CD14-positive monocyte (primary cell): ENCODE measurements at regions not wholly inside any gene's neighbourhood (a gene's known extent, or its start where the extent isn't known, plus 50 kb on each side); places are given as distances from the start of the nearest gene placed in this dataset.
"Not testable (repeated sequence)": the region's sequence is repeated elsewhere in the genome, so short reads cannot be mapped to it uniquely, and the experiment has no call there.

Experiments used
- DNase-seq, 3 donors: peaks; one replicate each; pipeline ENCODE4 v3.0.0-alpha.2; 2011 to 2022
- H2AFZ ChIP-seq: 2 replicates; pipeline ENCODE4 v1.6.0; 2012; ENCODE audit warnings: mild to moderate bottlenecking, low read depth, low read length, inconsistent platforms; ENCODE audit not compliant: insufficient read depth, poor library complexity, severe bottlenecking
- H3K27ac ChIP-seq, 2 donors: 1 replicate in 1 of 2; 2 replicates in 1 of 2; pipeline ENCODE4 v1.5.1; 2012 to 2013; ENCODE audit warnings: low read length in 2 of 2, control low read depth in 1 of 2, inconsistent platforms in 1 of 2, low read depth in 1 of 2, mild to moderate bottlenecking in 1 of 2
- H3K27me3 ChIP-seq, 2 donors: one replicate each; pipeline versions ENCODE4 v1.6.0 to v1.6.1; 2011 to 2013; ENCODE audit warnings: low read length in 2 of 2; ENCODE audit not compliant: control insufficient read depth in 2 of 2, insufficient read depth in 2 of 2
- H3K36me3 ChIP-seq, 2 donors: replicated peaks in 1 of 2; 1 replicate in 1 of 2; 2 replicates in 1 of 2; pipeline versions ENCODE4 v1.5.1 to v1.6.1; 2012 to 2013; ENCODE audit warnings: low read length in 2 of 2, control low read depth in 1 of 2, inconsistent platforms in 1 of 2, mild to moderate bottlenecking in 1 of 2; ENCODE audit not compliant: insufficient read depth in 2 of 2, control insufficient read depth in 1 of 2
- H3K4me1 ChIP-seq, 2 donors: 1 replicate in 1 of 2; 2 replicates in 1 of 2; pipeline versions ENCODE4 v1.5.1 to v1.6.1; 2012 to 2013; ENCODE audit warnings: low read length in 2 of 2, control low read depth in 1 of 2, inconsistent platforms in 1 of 2, mild to moderate bottlenecking in 1 of 2, moderate library complexity in 1 of 2; ENCODE audit not compliant: insufficient read depth in 2 of 2, control insufficient read depth in 1 of 2
- H3K4me2 ChIP-seq: replicated peaks from 2 replicates; pipeline ENCODE3; 2012; ENCODE audit warnings: low read length, moderate library complexity, mild to moderate bottlenecking; ENCODE audit not compliant: poor library complexity, severe bottlenecking; ENCODE audit errors: extremely low read depth
- H3K4me3 ChIP-seq, 3 experiments: fragments of 200-600 bp in 1 of 3; sonication (generic) in 1 of 3; replicated peaks in 1 of 3; 1 replicate in 2 of 3; 2 replicates in 1 of 3; pipeline ENCODE4 v1.5.1; 2011 to 2013; ENCODE audit warnings: low read length in 3 of 3, mild to moderate bottlenecking in 3 of 3, control low read depth in 2 of 3, low read depth in 2 of 3, inconsistent platforms in 1 of 3, moderate library complexity in 1 of 3
- H3K79me2 ChIP-seq: 2 replicates; pipeline ENCODE4 v1.6.0; 2012; ENCODE audit warnings: mild to moderate bottlenecking, control low read depth, inconsistent platforms, low read length, moderate library complexity; ENCODE audit not compliant: insufficient read depth
- H3K9ac ChIP-seq: 2 replicates; pipeline ENCODE4 v1.6.0; 2017; ENCODE audit warnings: low read length, mild to moderate bottlenecking; ENCODE audit not compliant: insufficient read depth, poor library complexity, severe bottlenecking
- H3K9me3 ChIP-seq, 2 donors: replicated peaks in 1 of 2; 1 replicate in 1 of 2; 2 replicates in 1 of 2; pipeline versions ENCODE4 v1.5.1 to v1.6.1; 2012 to 2013; ENCODE audit warnings: low read length in 2 of 2, control low read depth in 1 of 2; ENCODE audit not compliant: control insufficient read depth in 1 of 2, insufficient read depth in 1 of 2
- H4K20me1 ChIP-seq: 2 replicates; pipeline ENCODE4 v1.6.0; 2012; ENCODE audit warnings: mild to moderate bottlenecking, low read length, control low read depth, moderate library complexity; ENCODE audit not compliant: insufficient read depth
- H3K27ac Mint-ChIP-seq, 7 donors: one replicate each; pipeline ENCODE4 v1.8.0; 2020; ENCODE audit warnings: mild to moderate bottlenecking in 7 of 7, mixed read lengths in 7 of 7, moderate library complexity in 6 of 7, inconsistent platforms in 2 of 7
- H3K27me3 Mint-ChIP-seq, 3 donors: one replicate each; pipeline ENCODE4 v1.8.0; 2021 to 2022; ENCODE audit warnings: low read depth in 3 of 3, mild to moderate bottlenecking in 3 of 3, mixed read lengths in 3 of 3, moderate library complexity in 3 of 3, inconsistent platforms in 1 of 3
- H3K36me3 Mint-ChIP-seq, 2 donors: one replicate each; pipeline ENCODE4 v1.8.0; 2020; ENCODE audit warnings: mixed read lengths in 2 of 2, inconsistent platforms in 1 of 2, mild to moderate bottlenecking in 1 of 2
- H3K4me1 Mint-ChIP-seq: one replicate; pipeline ENCODE4 v1.8.0; 2020; ENCODE audit warnings: mild to moderate bottlenecking, mixed read lengths
- H3K4me3 Mint-ChIP-seq, 2 donors: one replicate each; pipeline ENCODE4 v1.8.0; 2020; ENCODE audit warnings: mild to moderate bottlenecking in 2 of 2, mixed read lengths in 2 of 2, moderate library complexity in 1 of 2
- H3K9me3 Mint-ChIP-seq, 7 donors: one replicate each; pipeline ENCODE4 v1.8.0; 2020 to 2022; ENCODE audit warnings: mixed read lengths in 7 of 7, mild to moderate bottlenecking in 6 of 7, moderate library complexity in 6 of 7, inconsistent platforms in 2 of 7
- WGBS: methylation state at CpG from one replicate; pipeline ENCODE4 v1.1.5; 2013; ENCODE audit warnings: missing lambda C conversion rate; ENCODE audit not compliant: insufficient coverage; 5-methylcytosine and 5-hydroxymethylcytosine counted together
- intact Hi-C, 2 donors: fragments of 100-400 bp; cut with micrococcal nuclease; formaldehyde crosslinking; loops; one replicate each; pipeline versions ENCODE4 v1.15.0 to v1.15.1; 2023

- H3K27ac Mint-ChIP-seq, H3K36me3 ChIP-seq, intact Hi-C loops, H3K27me3 ChIP-seq, H3K27ac ChIP-seq, H3K79me2 ChIP-seq, H4K20me1 ChIP-seq, H3K36me3 Mint-ChIP-seq, H3K4me3 ChIP-seq, H3K4me2 ChIP-seq, H3K27me3 Mint-ChIP-seq, H3K4me1 ChIP-seq, DNase-seq, H2AFZ ChIP-seq, H3K9ac ChIP-seq, H3K4me1 Mint-ChIP-seq: not testable (repeated sequence)
- peak overlapping the region in 1 of 2 donors; percentile 31 for H3K4me3 Mint-ChIP-seq
- no CpG with 5 or more reads among the region's 1 CpG for WGBS
- H3K9me3 Mint-ChIP-seq, result peaks cover 2 to 18% (median 11%) of the 10 kb centered on the region in 7 donors
- peaks cover 16 to 21% of the 10 kb centered on the region in 2 donors for H3K9me3 ChIP-seq
Observed at GRCh38 chr12:37441371-37441770, 875.2 kb upstream of the ALG10B start.

- DNase-seq, H3K27me3 ChIP-seq, H3K4me3 ChIP-seq, H2AFZ ChIP-seq, H3K27ac Mint-ChIP-seq, H3K36me3 Mint-ChIP-seq, H3K4me3 Mint-ChIP-seq, H3K4me1 ChIP-seq, H3K79me2 ChIP-seq, H3K4me2 ChIP-seq, H3K27me3 Mint-ChIP-seq, H4K20me1 ChIP-seq, H3K27ac ChIP-seq, intact Hi-C loops, H3K4me1 Mint-ChIP-seq, H3K9ac ChIP-seq, H3K36me3 ChIP-seq: not testable (repeated sequence)
- peaks cover 7 to 24% (median 20%) of the 10 kb centered on the region in 7 donors for H3K9me3 Mint-ChIP-seq
- WGBS, result 48% methylated on average over 3 of the region's 3 CpGs
- peaks cover 9 to 17% of the 10 kb centered on the region in 2 donors for H3K9me3 ChIP-seq
Observed at GRCh38 chr12:37455646-37456045, 860.9 kb upstream of the ALG10B start.

GRCh38 chr12:37497939-37498338 is 818.6 kb upstream of the ALG10B start:
- H2AFZ ChIP-seq, H3K27me3 ChIP-seq, H3K36me3 Mint-ChIP-seq, H3K4me1 ChIP-seq, intact Hi-C loops, H3K4me2 ChIP-seq, H3K27me3 Mint-ChIP-seq, H3K27ac Mint-ChIP-seq, H3K36me3 ChIP-seq, H3K9me3 ChIP-seq, H3K27ac ChIP-seq, DNase-seq, H3K4me3 Mint-ChIP-seq, H3K9ac ChIP-seq, H3K4me1 Mint-ChIP-seq, H3K9me3 Mint-ChIP-seq, H4K20me1 ChIP-seq, H3K79me2 ChIP-seq, H3K4me3 ChIP-seq: not testable (repeated sequence)
- no CpG with 5 or more reads among the region's 4 CpGs for WGBS

- H3K4me1 ChIP-seq, H3K36me3 ChIP-seq, H3K4me2 ChIP-seq, DNase-seq, H3K27me3 Mint-ChIP-seq, intact Hi-C loops, H4K20me1 ChIP-seq, H3K4me1 Mint-ChIP-seq, H3K27ac ChIP-seq, H3K27me3 ChIP-seq, H3K27ac Mint-ChIP-seq, H3K9ac ChIP-seq, H3K4me3 ChIP-seq, H3K36me3 Mint-ChIP-seq, H3K4me3 Mint-ChIP-seq, H2AFZ ChIP-seq, H3K79me2 ChIP-seq: not testable (repeated sequence)
- H3K9me3 ChIP-seq, result peaks cover 9 to 16% of the 10 kb centered on the region in 2 donors
- H3K9me3 Mint-ChIP-seq, result peaks cover 6 to 18% (median 13%) of the 10 kb centered on the region in 7 donors
Observed at GRCh38 chr12:37510256-37510655, 806.3 kb upstream of the ALG10B start.
